Colonic mucosa (tissue), 4 donors: ENCODE measurements at regions not wholly inside any gene's neighbourhood (a gene's known extent, or its start where the extent isn't known, plus 50 kb on each side); places are given as distances from the start of the nearest gene placed in this dataset.
"Not testable (repeated sequence)": the region's sequence is repeated elsewhere in the genome, so short reads cannot be mapped to it uniquely, and the experiment has no call there.

Experiments used
- DNase-seq: peaks from one replicate; pipeline ENCODE4 v3.0.0-alpha.2; 2020
- H3K27ac ChIP-seq: fragments of 200-600 bp; one replicate; pipeline ENCODE4 v1.8.0; 2021
- H3K27me3 ChIP-seq: fragments of 200-600 bp; one replicate; pipeline ENCODE4 v1.8.0; 2021
- H3K36me3 ChIP-seq: fragments of 200-600 bp; one replicate; pipeline ENCODE4 v1.8.0; 2021
- H3K4me1 ChIP-seq: fragments of 200-600 bp; one replicate; pipeline ENCODE4 v1.8.0; 2021; ENCODE audit warnings: mild to moderate bottlenecking
- H3K4me3 ChIP-seq: fragments of 200-600 bp; one replicate; pipeline ENCODE4 v1.8.0; 2021
- H3K9ac ChIP-seq, 2 donors: one replicate each; pipeline ENCODE4 v1.7.0; 2013; ENCODE audit warnings: control low read depth in 2 of 2, low read depth in 2 of 2, low read length in 2 of 2
- H3K9me3 ChIP-seq: fragments of 200-600 bp; one replicate; pipeline ENCODE4 v1.8.0; 2021
- CTCF ChIP-seq: fragments of 200-600 bp; IDR thresholded peaks from one replicate; pipeline ENCODE4 v1.8.0; 2022; ENCODE audit warnings: antibody characterized with exemption, mild to moderate bottlenecking
- intact Hi-C: fragments of 100-400 bp; cut with DNase I; formaldehyde crosslinking; loops from one replicate; pipeline ENCODE4 v1.14.1; 2022
- donor health status: healthy.
- donor health status: DM: no; HTN: no; CAD: no.
- donor health status: DM: no; HTN: no; CAD: no.

- H3K27ac ChIP-seq, result no peak overlapping the region
- intact Hi-C loops, result no loop called here
- TF ChIP-seq CTCF, result no peak
- no peaks in the 10 kb centered on the region for H3K36me3 ChIP-seq
- DNase-seq, result no peak
- no peak overlapping the region for H3K4me3 ChIP-seq
- no peaks in the 10 kb centered on the region for H3K27me3 ChIP-seq
- no peak overlapping the region for H3K9ac ChIP-seq
- H3K4me1 ChIP-seq, result no peaks in the 10 kb centered on the region
- no peaks in the 10 kb centered on the region for H3K9me3 ChIP-seq
Measured at GRCh38 chr3:34678575-34678974, 880.1 kb downstream of the PDCD6IP start.

- intact Hi-C loops, H3K4me1 ChIP-seq, H3K9me3 ChIP-seq, DNase-seq, H3K27me3 ChIP-seq, H3K4me3 ChIP-seq, H3K27ac ChIP-seq, H3K36me3 ChIP-seq, H3K9ac ChIP-seq: not testable (repeated sequence)
Measured at GRCh38 chr3:34679055-34679454, 880.6 kb downstream of the PDCD6IP start.

GRCh38 chr3:34683851-34684250 lies 885.4 kb downstream of the PDCD6IP start:
- Histone ChIP-seq H3K4me1 (no peaks in the 10 kb centered on the region), H3K27ac (no peak overlapping the region), H3K9me3 (no peaks in the 10 kb centered on the region), H3K36me3 (no peaks in the 10 kb centered on the region), H3K4me3 (no peak overlapping the region), H3K27me3 (no peaks in the 10 kb centered on the region), H3K9ac (no peak overlapping the region)
- peak; percentile 47 for TF ChIP-seq CTCF
- peak; percentile 57 for DNase-seq
- intact Hi-C loops, result loop anchor here (2.0 to 5.0 kb wide), 3 partner anchors 422 to 799 kb away; no protein-coding TSS in a partner anchor

GRCh38 chr3:34686541-34686940 lies 888.1 kb downstream of the PDCD6IP start:
- no peak for TF ChIP-seq CTCF
- no peaks in the 10 kb centered on the region for H3K27me3 ChIP-seq
- DNase-seq, result no peak
- intact Hi-C loops, result no loop called here
- H3K9me3 ChIP-seq, result no peaks in the 10 kb centered on the region
- H3K27ac ChIP-seq, result no peak overlapping the region
- H3K4me3 ChIP-seq, result no peak overlapping the region
- no peaks in the 10 kb centered on the region for H3K4me1 ChIP-seq
- no peaks in the 10 kb centered on the region for H3K36me3 ChIP-seq
- H3K9ac ChIP-seq, result no peak overlapping the region

GRCh38 chr3:34687671-34688070 lies 889.2 kb downstream of the PDCD6IP start:
- intact Hi-C loops, result no loop called here
- Histone ChIP-seq H3K4me3 (no peak overlapping the region), H3K27ac (no peak overlapping the region), H3K4me1 (no peaks in the 10 kb centered on the region), H3K27me3 (no peaks in the 10 kb centered on the region), H3K9me3 (no peaks in the 10 kb centered on the region), H3K9ac (no peak overlapping the region), H3K36me3 (no peaks in the 10 kb centered on the region)
- TF ChIP-seq CTCF, result no peak
- no peak for DNase-seq

GRCh38 chr3:34696831-34697230 lies 898.4 kb downstream of the PDCD6IP start:
- no peaks in the 10 kb centered on the region for H3K9me3 ChIP-seq
- no peak overlapping the region for H3K4me3 ChIP-seq
- H3K27ac ChIP-seq, result no peak overlapping the region
- no peak for DNase-seq
- H3K36me3 ChIP-seq, result no peaks in the 10 kb centered on the region
- no peaks in the 10 kb centered on the region for H3K4me1 ChIP-seq
- H3K27me3 ChIP-seq, result no peaks in the 10 kb centered on the region
- H3K9ac ChIP-seq, result no peak overlapping the region
- intact Hi-C loops, result no loop called here
- no peak for TF ChIP-seq CTCF
